Peyer's patch (tissue), 4 donors: ENCODE measurements at regions not wholly inside any gene's neighbourhood (a gene's known extent, or its start where the extent isn't known, plus 50 kb on each side); places are given as distances from the start of the nearest gene placed in this dataset.
A peak's percentile ranks its signal among the peaks of the same experiment; 100 is the strongest.

Source experiments
- DNase-seq, 3 donors: peaks; one replicate each; pipeline ENCODE4 v3.0.0-alpha.2; 2017 to 2019
- H3K27ac ChIP-seq, 4 donors: fragments of 200-600 bp; sonication (generic); one replicate each; pipeline ENCODE4 v1.5.1; 2016 to 2019
- H3K27me3 ChIP-seq, 2 donors: fragments of 200-600 bp; sonication (generic); one replicate each; pipeline ENCODE4 v1.5.1; 2019
- H3K36me3 ChIP-seq, 3 donors: fragments of 200-600 bp; sonication (generic); one replicate each; pipeline ENCODE4 v1.5.1; 2016 to 2019
- H3K4me1 ChIP-seq, 4 donors: fragments of 200-600 bp; sonication (generic); one replicate each; pipeline ENCODE4 v1.5.1; 2016 to 2019
- H3K4me3 ChIP-seq, 4 donors: fragments of 200-600 bp; sonication (generic); 1 replicate in 3 of 4; 2 replicates in 1 of 4; pipeline ENCODE4 v1.5.1; 2016 to 2019; ENCODE audit warnings: mild to moderate bottlenecking in 1 of 4
- H3K9me3 ChIP-seq, 4 donors: fragments of 200-600 bp; sonication (generic); one replicate each; pipeline ENCODE4 v1.5.1; 2016 to 2019; ENCODE audit warnings: mild to moderate bottlenecking in 1 of 4
- CTCF ChIP-seq, 6 experiments: fragments of 450-650 bp in 4 of 6; fragments of 200-600 bp in 2 of 6; sonication (generic) in 1 of 6; IDR thresholded peaks; one replicate each; pipeline ENCODE4 v1.5.1; 2017 to 2019; ENCODE audit warnings: antibody characterized with exemption in 6 of 6, mild to moderate bottlenecking in 3 of 6, moderate library complexity in 1 of 6
- POLR2A ChIP-seq, 2 donors: fragments of 450-650 bp; IDR thresholded peaks; one replicate each; pipeline ENCODE4 v1.5.1; 2017; ENCODE audit warnings: antibody characterized with exemption in 2 of 2, mild to moderate bottlenecking in 2 of 2, moderate library complexity in 2 of 2

GRCh38 chr4:104859601-104860237 lies 287.0 kb upstream of the TET2 start:
- no peaks in the 10 kb centered on the region for H3K27me3 ChIP-seq
- no peaks in the 10 kb centered on the region for H3K9me3 ChIP-seq
- TF ChIP-seq POLR2A (IDR thresholded peaks at IDR 0.05), result no peak
- TF ChIP-seq CTCF (IDR thresholded peaks at IDR 0.05), result no peak
- no peaks in the 10 kb centered on the region for H3K36me3 ChIP-seq
- H3K4me1 ChIP-seq, result no peaks in the 10 kb centered on the region
- no peak overlapping the region for H3K4me3 ChIP-seq
- no peak for DNase-seq
- H3K27ac ChIP-seq, result no peak overlapping the region

- no peak overlapping the region for H3K27ac ChIP-seq
- peak; percentile 40 to 95 (median 89) for TF ChIP-seq CTCF (IDR thresholded peaks at IDR 0.05)
- no peak for TF ChIP-seq POLR2A (IDR thresholded peaks at IDR 0.05)
- no peaks in the 10 kb centered on the region for H3K4me1 ChIP-seq
- DNase-seq, result peak in 2 of 3 donors; percentile 18 to 76
- no peak overlapping the region for H3K4me3 ChIP-seq
- no peaks in the 10 kb centered on the region for H3K36me3 ChIP-seq
- H3K27me3 ChIP-seq, result no peaks in the 10 kb centered on the region
- no peaks in the 10 kb centered on the region for H3K9me3 ChIP-seq
Measured at GRCh38 chr4:104860238-104861123, 286.2 kb upstream of the TET2 start.

GRCh38 chr4:104866809-104867208 lies 279.9 kb upstream of the TET2 start:
- DNase-seq, result no peak
- no peak overlapping the region for H3K27ac ChIP-seq
- no peaks in the 10 kb centered on the region for H3K36me3 ChIP-seq
- H3K4me1 ChIP-seq, result no peaks in the 10 kb centered on the region
- H3K27me3 ChIP-seq, result no peaks in the 10 kb centered on the region
- TF ChIP-seq CTCF (IDR thresholded peaks at IDR 0.05), result no peak
- no peak for TF ChIP-seq POLR2A (IDR thresholded peaks at IDR 0.05)
- H3K4me3 ChIP-seq, result no peak overlapping the region
- H3K9me3 ChIP-seq, result no peaks in the 10 kb centered on the region

DNA sequence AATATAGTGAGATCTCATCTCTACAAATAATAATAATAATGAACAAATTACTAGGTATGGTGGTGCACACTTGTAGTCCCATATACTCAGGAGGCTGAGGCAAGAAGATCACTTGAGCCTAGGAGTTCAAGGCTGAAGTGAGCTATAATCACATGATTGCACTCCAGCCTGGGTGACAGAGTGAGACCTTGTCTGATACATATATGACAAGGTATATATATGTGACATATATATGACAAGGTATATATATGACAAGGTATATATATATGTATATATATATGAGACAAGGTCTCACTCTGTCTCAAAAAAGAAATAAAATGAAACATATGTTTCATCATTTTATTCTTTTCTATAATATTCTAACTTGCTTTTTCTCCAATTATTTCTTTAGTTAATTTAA lies 278.1 kb upstream of the TET2 start:
- TF ChIP-seq CTCF (IDR thresholded peaks at IDR 0.05) (no peak), POLR2A (IDR thresholded peaks at IDR 0.05) (no peak)
- H3K27me3 ChIP-seq, result no peaks in the 10 kb centered on the region
- no peaks in the 10 kb centered on the region for H3K4me1 ChIP-seq

DNA sequence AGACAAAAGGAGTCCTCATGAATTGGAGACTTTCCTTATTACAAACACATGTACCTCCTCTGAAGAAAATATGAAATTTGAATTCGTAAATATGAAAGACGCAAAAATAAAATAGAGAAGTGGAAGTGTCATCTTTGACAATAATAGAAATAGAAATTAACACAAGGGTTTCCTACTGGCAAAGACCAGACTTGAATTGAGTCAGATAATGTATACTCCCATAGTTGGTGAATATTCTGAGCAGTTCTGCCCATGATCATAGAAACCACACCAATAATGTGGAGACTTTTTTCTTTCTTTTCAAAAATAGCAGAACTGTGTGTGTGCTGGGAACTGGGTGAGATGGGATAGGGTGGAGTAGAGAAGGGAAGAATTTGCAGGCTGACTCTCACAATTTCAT lies 277.7 kb upstream of the TET2 start:
- Histone ChIP-seq H3K9me3 (no peaks in the 10 kb centered on the region), H3K4me1 (no peaks in the 10 kb centered on the region), H3K4me3 (no peak overlapping the region), H3K27me3 (no peaks in the 10 kb centered on the region), H3K36me3 (no peaks in the 10 kb centered on the region), H3K27ac (no peak overlapping the region)
- no peak for DNase-seq
- TF ChIP-seq POLR2A (IDR thresholded peaks at IDR 0.05) (no peak), CTCF (IDR thresholded peaks at IDR 0.05) (no peak)

More for the DNA sequence above, 278.1 kb upstream of the TET2 start:
- Histone ChIP-seq H3K36me3 (no peaks in the 10 kb centered on the region), H3K9me3 (no peaks in the 10 kb centered on the region), H3K4me3 (no peak overlapping the region), H3K27ac (no peak overlapping the region)
- DNase-seq, result no peak
